LHCN-M2 (cell line): ENCODE measurements at regions not wholly inside any gene's neighbourhood (a gene's known extent, or its start where the extent isn't known, plus 50 kb on each side); places are given as distances from the start of the nearest gene placed in this dataset.
"Not testable (repeated sequence)": the region's sequence is repeated elsewhere in the genome, so short reads cannot be mapped to it uniquely, and the experiment has no call there.

Source experiments
- DNase-seq: peaks from one replicate; pipeline ENCODE4 v3.0.0-alpha.2; 2012; ENCODE audit warnings: low read depth

DNA sequence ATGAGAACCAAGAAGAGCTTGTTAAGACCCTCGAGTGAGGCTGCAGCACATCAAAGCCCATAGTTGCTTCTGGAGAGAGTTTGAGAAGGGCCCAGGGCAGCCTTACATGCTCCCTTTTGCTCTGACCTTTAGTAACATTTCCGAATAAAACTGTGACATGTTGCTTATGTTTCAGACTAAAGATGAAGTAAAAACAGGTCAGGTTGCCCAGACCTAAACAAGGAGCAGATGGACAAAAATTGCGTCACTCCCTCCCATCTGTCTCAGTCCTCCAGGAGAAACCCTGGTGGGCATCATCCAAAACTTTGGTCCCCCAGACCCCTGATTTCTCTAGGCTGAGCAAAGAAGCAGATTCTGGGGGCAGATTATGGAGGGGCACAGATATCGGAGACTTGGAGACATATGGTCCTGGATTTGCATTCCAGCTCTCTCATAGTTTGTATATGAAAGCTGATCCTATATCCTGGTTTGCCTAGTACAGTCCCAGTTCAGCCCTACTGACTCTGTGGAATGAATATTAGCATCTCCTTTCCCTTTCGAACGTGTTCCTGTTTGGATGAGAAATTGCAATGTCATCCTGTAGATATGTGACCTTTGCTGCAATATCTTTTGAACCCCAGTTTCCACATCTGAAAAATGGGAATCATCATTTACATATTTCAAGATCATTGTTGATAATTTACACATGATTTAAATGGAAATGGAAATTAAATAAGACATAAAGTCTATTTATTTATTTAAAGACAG, 304.9 kb upstream of the USP24 start:
- no peak for DNase-seq

DNA sequence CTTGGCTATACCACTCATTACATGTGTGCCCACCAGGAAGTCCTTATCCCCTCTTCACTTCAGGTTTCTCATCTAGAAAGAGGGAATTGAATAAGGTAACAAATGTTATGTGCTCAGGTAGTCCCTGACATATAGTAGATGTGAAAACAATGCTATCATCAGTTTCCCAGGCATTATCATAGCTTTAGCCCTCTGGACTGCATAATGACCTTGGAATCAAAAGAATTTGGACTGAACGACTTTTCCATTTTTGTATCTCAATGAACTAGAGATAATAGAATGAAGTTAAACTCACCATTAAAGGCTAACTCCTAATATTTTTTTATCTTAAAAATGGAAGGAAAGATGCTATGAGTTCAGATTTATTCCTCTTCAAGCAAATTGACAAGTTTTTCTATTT, 304.1 kb upstream of the USP24 start:
- DNase-seq = no peak

DNA sequence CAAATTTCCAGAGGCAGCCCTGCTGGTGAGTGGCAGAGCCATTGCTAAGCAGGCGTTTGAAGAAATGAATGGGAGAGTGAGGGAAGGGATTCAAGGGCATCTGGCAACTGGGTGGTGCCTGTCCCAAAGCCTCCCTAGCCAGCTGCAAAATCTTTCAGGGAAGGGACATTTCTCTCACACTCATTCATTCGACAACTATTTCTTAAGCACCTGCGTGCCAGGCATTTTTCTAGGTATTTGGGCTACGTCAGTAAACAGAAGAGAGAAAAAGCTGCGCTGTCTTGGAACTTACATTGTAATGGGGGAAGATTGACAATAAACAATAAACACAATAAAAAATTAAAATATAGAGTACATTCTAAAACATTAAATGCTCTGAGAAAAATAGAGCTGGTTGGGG, 301.9 kb upstream of the USP24 start:
- no peak for DNase-seq

- not testable (repeated sequence) for DNase-seq
Observed at GRCh38 chr1:55514571-55514970, 299.4 kb upstream of the USP24 start.

- DNase-seq = no peak
Observed at GRCh38 chr1:55512466-55512865, 297.3 kb upstream of the USP24 start.

DNA sequence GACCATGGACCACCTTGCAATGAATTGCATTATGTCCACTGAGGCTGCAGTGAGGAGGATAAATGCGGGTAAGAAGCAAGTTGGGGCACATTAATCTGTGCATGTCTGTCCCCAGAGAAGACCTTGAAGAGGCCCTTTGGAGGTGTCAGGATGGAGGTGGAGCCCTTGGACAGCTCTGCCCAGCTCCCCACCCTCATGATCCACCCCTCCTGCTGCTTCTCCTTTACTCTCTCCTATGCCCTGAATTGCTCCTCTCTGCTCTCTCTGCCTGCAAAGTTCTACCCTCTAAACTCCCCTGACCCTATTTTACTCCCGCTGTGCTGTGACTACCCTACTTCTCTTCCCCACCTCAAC, 292.4 kb upstream of the USP24 start:
- no peak for DNase-seq

GRCh38 chr1:55506740-55507577, 291.8 kb upstream of the USP24 start:
- peak; percentile 62 for DNase-seq

DNA sequence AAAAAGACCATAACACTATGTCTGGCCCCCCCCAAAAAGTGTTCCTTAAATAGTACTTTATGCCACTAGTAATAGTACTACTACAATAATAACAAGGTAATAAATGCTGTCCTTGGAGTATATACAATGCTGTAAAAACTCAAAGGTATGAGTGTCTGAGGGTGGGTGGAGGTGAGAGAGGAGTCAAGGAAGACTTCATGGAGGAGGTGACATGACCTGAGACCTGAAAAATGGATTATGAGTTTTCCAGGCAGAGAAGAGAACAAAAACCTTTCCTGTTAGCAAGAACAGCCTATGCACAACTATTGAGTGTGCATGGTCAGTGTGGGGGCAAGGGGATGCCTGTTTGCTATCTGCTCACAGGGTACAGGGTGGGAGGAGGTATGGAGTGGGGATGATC, 290.2 kb upstream of the USP24 start:
- DNase-seq = no peak

DNA sequence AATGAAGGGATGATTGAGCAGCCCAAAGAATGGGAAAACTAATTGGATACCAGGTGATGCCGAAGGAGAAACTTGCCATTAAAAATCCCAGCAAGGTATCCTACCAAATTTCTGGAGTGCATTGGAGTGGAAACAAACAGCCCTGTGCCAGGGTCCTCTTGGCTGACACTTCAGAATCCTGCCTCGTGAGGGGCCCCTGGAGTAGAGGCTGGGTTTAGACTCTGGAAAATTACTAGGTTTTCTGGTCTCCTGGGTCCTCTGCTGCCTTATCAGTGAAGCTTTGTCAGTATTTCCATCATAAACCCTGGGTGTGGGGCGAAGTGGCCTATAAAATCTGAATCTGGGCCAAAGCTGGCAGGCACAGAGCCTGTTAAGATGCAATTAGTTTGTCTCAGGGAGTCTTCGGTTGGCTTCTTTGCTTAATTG, 289.2 kb upstream of the USP24 start:
- DNase-seq = no peak

- no peak for DNase-seq
Observed at GRCh38 chr1:55503663-55504305, 288.6 kb upstream of the USP24 start.

DNA sequence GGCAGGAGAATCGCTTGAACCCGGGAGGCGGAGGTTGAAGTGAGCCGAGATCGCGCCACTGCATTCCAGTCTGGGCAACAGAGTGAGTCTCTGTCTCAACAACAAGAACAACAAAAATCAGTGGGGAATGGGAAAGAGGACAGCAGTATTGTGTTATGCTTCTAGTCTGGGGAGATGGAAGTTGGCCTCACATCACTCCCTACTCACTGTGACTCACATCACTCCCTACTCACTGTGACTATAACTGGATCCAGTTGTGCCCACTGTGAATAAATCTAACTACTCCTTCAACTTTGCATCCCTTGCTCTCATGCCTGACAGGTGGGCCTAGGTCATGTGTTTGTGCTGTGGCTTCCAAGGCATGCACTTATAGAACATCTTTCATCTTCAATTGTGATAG, 285.4 kb upstream of the USP24 start:
- DNase-seq = peak; percentile 29

DNA sequence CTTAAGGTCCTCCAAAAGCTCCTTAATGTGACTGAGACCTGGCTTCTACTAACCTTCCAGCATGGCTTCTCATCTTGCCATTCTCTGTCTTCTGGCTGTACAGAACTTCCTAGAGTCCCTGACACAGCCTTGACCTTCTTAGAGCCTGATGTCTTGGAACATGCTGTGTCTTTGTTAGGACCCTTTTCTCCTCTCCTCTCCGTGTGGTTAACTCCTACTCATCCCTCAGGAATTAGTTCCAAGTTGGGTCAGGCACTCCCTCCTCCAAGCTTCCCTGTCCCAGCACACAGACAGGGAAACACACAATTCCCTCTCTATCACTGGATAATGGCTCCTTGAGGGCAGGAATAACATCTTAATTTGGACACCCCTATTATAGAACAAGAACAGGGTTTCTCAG, 275.4 kb upstream of the USP24 start:
- DNase-seq = peak; percentile 86

GRCh38 chr1:55484173-55484572, 269.0 kb upstream of the USP24 start:
- no peak for DNase-seq

DNA sequence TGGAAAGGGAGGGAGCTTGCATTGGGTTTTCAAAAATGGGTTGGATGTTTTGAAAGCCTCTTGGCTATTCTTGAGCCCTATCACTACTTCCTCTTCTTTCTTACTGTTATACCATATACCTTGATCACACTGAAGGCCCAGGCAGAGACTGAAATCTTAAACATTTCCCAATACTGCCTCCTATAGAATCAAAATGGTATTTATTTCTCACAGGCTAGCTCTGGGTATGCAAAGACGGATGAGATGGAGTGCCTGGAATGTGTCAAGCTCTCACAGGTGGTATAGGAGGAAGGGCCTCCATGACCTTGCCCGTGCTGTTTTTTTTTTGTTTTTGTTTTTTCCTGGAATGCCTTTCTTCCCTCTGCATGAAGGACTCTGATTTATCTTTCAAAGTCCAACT, 268.4 kb upstream of the USP24 start:
- no peak for DNase-seq

DNA sequence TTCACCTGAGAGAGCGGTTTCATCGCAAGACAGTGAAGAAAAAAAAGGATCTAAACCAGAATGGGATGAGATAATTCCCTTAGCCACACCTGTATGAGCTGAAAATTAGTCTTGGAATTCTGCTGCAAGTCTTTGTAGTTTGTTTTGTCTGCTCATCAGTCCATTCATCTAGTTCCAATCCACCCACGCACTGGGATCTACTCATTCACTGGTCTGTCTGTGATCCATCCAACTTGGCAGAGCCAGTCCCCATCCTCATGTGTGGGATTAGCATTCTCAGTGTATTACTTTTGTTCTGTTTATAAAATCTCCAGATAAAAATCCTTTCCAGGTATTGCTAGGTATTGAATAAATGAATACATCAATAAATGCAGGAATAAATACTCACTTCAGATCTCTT, 266.5 kb upstream of the USP24 start:
- no peak for DNase-seq

- no peak for DNase-seq
Observed at GRCh38 chr1:55480029-55480795, 265.0 kb upstream of the USP24 start.

- peak; percentile 52 for DNase-seq
Observed at GRCh38 chr1:55478742-55479141, 263.6 kb upstream of the USP24 start.

- no peak for DNase-seq
Observed at GRCh38 chr1:55477953-55478352, 262.8 kb upstream of the USP24 start.

DNA sequence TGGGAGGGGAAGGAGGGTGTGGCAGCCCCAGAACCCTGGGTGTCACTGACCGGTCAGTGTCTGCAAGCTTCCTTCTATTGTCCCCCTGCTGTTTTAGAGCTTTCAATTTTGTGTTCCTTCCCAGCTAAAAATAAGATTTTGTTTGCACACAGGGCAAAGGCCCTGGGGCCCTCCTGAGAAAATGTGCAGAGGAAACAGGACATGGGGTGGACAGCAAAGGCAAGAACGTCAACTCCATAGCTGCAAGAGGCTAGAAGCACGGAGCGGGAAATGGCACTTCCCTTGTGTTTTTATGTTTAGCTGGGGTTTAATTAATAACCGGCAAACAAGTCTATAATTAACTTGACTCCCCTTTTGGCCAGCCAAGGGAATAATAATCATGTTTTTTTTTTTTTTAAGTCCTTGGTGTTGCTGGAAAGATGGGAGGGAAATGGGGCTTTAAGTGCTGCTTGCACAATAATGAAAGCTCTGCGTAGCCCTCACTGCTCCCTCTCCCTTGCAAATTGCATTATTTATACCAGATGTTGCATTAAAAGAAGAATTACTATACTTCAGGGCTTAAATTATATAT, 261.4 kb upstream of the USP24 start:
- DNase-seq = no peak

DNA sequence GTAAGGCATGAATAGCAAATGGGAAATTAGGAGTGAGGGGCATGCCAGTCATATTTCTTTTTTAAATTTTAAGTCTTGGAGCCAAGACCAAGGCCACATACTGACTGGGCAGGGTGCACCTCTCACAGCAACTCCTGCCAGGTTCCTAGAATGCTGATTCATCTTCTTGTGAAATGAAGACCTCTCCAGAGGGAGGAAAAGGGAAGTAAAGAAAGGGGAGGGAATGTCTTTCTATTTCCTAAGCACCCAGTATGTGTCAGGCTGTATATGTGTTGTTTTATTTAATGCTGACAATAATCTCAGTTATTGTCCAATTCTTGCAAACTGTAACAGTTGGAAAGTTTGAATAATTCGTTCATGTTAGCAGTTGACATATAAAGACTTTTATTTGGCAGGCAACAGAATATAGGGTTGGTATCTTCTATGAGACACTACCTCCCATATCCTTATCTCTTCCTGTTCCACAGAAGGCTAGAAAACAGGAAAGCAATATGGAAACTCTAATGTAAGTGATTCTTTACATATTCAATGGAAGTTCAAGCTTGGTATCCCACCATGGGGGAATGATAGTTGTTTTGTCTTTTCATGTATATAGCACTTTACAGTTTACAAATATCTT, 259.1 kb upstream of the USP24 start:
- DNase-seq = no peak

- DNase-seq = no peak
Observed at GRCh38 chr1:55473661-55474060, 258.5 kb upstream of the USP24 start.
